GM12878 (cell line): ENCODE measurements at regions not wholly inside any gene's neighbourhood (a gene's known extent, or its start where the extent isn't known, plus 50 kb on each side); places are given as distances from the start of the nearest gene placed in this dataset.
A peak's percentile ranks its signal among the peaks of the same experiment; 100 is the strongest.

Source experiments
- ATF3 ChIP-seq: IDR thresholded peaks from 2 replicates; pipeline ENCODE4 v1.6.1; 2011; ENCODE audit warnings: low read depth, mild to moderate bottlenecking, low read length, moderate library complexity, borderline replicate concordance; ENCODE audit errors: extremely low read depth
- CTCF ChIP-seq, 3 experiments: IDR thresholded peaks in 2 of 3; conservative IDR thresholded peaks in 1 of 3; 2 replicates each; pipeline ENCODE4 v1.5.1; 2011; ENCODE audit warnings: low read depth in 3 of 3, low read length in 3 of 3, mild to moderate bottlenecking in 3 of 3, control low read depth in 2 of 3, moderate library complexity in 2 of 3, inconsistent platforms in 1 of 3, mixed read lengths in 1 of 3; ENCODE audit not compliant: control insufficient read depth in 2 of 3, insufficient read depth in 1 of 3; ENCODE audit errors: extremely low read depth in 1 of 3
- E2F4 ChIP-seq: IDR thresholded peaks from 2 replicates; pipeline ENCODE4 v1.6.1; 2012; ENCODE audit warnings: low read depth, low read length, improper control_type of control experiment
- FOXM1 ChIP-seq: IDR thresholded peaks from 2 replicates; pipeline ENCODE4 v1.6.1; 2012; ENCODE audit warnings: low read depth, mild to moderate bottlenecking, inconsistent platforms, low read length, moderate library complexity
- HDAC2 ChIP-seq: fragments of 200-600 bp; sonication (generic); IDR thresholded peaks from 2 replicates; pipeline ENCODE4 v1.6.1; 2017
- IRF3 ChIP-seq: fragments of 450-650 bp; IDR thresholded peaks from 2 replicates; pipeline ENCODE4 v1.6.1; 2014; ENCODE audit warnings: mild to moderate bottlenecking
- IRF4 ChIP-seq: IDR thresholded peaks from 2 replicates; pipeline ENCODE4 v1.6.1; 2011; ENCODE audit warnings: low read depth, low read length
- JUNB ChIP-seq: IDR thresholded peaks from 2 replicates; pipeline ENCODE4 v1.6.1; 2016; ENCODE audit warnings: antibody characterized with exemption, mild to moderate bottlenecking
- NR2C1 ChIP-seq: fragments of 450-650 bp; IDR thresholded peaks from 2 replicates; pipeline ENCODE4 v1.6.1; 2017; ENCODE audit warnings: antibody characterized with exemption, mild to moderate bottlenecking, moderate library complexity
- NRF1 ChIP-seq: conservative IDR thresholded peaks from 2 replicates; pipeline ENCODE4 v1.6.1; 2011; ENCODE audit warnings: mild to moderate bottlenecking, low read depth, low read length, improper control_type of control experiment
- PKNOX1 ChIP-seq: fragments of 450-650 bp; IDR thresholded peaks from 2 replicates; pipeline ENCODE4 v1.6.1; 2016; ENCODE audit warnings: mild to moderate bottlenecking
- RELB ChIP-seq: fragments of 450-650 bp; IDR thresholded peaks from 2 replicates; pipeline ENCODE4 v1.6.1; 2017; ENCODE audit warnings: low read depth, mild to moderate bottlenecking, moderate library complexity
- RFX5 ChIP-seq: IDR thresholded peaks from 2 replicates; pipeline ENCODE4 v1.6.1; 2011; ENCODE audit warnings: low read depth, low read length, improper control_type of control experiment
- SMC3 ChIP-seq: IDR thresholded peaks from 2 replicates; pipeline ENCODE4 v1.6.1; 2011; ENCODE audit warnings: low read length, improper control_type of control experiment, borderline replicate concordance
- USF1 ChIP-seq: IDR thresholded peaks from 2 replicates; pipeline ENCODE4 v1.6.1; 2011; ENCODE audit warnings: borderline replicate concordance, low read depth, mild to moderate bottlenecking, moderate library complexity, mixed read lengths, low read length; ENCODE audit not compliant: insufficient read depth; ENCODE audit errors: extremely low read length
- ZZZ3 ChIP-seq: IDR thresholded peaks from 2 replicates; pipeline ENCODE4 v1.6.1; 2011; ENCODE audit warnings: low read depth; ENCODE audit not compliant: control insufficient read depth, insufficient read length

GRCh38 chr3:159910991-159911663 is 77.5 kb upstream of the IL12A start (continued):
- 0 out of 6 replicates have a peak, but pooled peaks of 1 of the 3 experiments have one; percentile 1 for TF ChIP-seq CTCF (IDR thresholded peaks at IDR 0.05 in 2 of 3, conservative IDR thresholded peaks at IDR 0.05 in 1 of 3; ENCODE audit: control insufficient read depth in 2 of 3, extremely low read depth in 1 of 3, insufficient read depth in 1 of 3, low read depth in 3 of 3, low read length in 3 of 3)
- TF ChIP-seq E2F4, result no peak
- no peak for TF ChIP-seq RFX5
- no peak for TF ChIP-seq NR2C1
- no peak for TF ChIP-seq FOXM1
- TF ChIP-seq USF1, result no peak
- no peak for TF ChIP-seq NRF1
- TF ChIP-seq IRF3, result no peak
- TF ChIP-seq RELB, result peak; percentile 16; the same call in 1 of the 2 replicates
- no peak for TF ChIP-seq ATF3
- 0 out of 2 replicates have a peak, but pooled peaks have one; percentile 13 for TF ChIP-seq PKNOX1
- no peak for TF ChIP-seq SMC3
- no peak for TF ChIP-seq HDAC2
- TF ChIP-seq IRF4, result no peak
- TF ChIP-seq JUNB, result no peak
- TF ChIP-seq ZZZ3, result no peak
